RPMI7951 (cell line): ENCODE measurements at regions not wholly inside any gene's neighbourhood (a gene's known extent, or its start where the extent isn't known, plus 50 kb on each side); places are given as distances from the start of the nearest gene placed in this dataset.

Experiments
- DNase-seq: peaks from one replicate; pipeline ENCODE4 v3.0.0-alpha.2; 2012; ENCODE audit warnings: low read depth

DNA sequence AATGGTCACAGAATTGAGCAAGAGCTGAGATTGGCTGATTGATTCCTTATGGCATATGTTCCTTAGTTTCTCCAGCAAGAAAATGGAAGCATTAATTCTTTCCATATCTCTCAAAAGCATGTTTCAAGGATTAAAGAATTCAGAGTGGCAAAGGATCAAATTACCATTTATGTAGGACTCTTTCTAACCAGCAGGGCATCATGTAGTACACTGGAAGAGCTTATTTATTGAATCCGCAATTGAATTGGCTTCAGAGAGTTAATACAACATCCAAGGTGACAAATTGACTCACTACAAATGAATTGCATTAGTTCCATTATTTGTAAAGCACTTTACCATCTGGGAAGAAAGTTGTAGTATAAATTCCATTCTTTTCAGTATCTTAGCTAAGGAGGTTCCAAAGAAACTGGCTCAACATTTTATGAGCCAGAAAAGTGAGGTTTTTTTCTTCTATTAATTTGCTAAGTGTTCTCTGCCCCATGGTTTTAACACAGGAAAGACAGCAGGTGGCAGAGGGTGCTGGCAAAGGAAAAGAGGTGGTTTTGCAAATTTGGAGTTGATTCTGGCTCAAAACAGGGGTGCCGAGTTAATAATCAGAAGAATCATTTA, 409.9 kb downstream of the MTX2 start:
- DNase-seq: no peak

- no peak for DNase-seq
Observed at GRCh38 chr2:176680916-176681516, 411.8 kb downstream of the MTX2 start.

DNA sequence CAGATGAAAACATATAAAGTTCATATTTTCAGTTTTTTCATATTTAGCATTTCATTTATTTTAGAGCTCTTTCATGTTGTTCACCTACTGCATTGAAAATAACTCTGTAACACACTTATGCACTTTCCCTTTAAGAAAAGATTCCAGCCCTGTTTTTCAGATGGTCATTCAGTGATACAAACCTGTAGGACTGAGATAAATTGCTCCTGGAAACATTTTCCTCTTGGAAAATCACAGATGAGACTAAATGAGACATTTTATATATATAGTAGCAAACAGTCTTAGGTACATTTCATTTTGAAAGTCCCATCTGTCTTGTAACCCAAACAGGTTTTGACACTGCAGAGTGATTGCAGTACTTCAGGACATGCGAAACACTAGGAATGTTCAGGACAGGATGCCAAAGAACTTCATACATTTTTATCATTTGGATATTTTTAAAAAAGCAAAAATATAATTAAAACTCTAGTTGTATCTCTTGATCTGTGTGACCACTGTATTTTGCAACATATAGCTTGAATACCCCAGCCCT, 412.4 kb downstream of the MTX2 start:
- DNase-seq: no peak

DNA sequence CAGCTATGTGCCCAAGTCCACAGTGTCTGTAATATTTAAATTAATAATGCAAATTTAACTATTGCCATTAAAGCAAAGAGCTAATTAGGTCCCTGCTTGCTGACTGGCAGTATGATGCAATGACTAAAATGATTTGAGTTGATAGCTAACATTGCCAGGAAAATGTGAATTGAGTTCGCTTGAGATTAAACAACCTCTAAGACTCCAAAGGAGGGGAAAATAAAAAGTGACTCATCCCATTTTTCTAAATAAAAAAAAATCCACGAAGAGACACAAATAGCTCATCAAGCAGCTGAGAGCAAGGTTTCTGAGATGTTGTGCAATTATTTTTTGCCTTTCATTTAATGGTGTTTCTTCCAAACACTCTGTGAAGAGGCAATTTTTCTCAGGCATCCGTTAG, 413.0 kb downstream of the MTX2 start:
- peak; percentile 11 for DNase-seq

DNA sequence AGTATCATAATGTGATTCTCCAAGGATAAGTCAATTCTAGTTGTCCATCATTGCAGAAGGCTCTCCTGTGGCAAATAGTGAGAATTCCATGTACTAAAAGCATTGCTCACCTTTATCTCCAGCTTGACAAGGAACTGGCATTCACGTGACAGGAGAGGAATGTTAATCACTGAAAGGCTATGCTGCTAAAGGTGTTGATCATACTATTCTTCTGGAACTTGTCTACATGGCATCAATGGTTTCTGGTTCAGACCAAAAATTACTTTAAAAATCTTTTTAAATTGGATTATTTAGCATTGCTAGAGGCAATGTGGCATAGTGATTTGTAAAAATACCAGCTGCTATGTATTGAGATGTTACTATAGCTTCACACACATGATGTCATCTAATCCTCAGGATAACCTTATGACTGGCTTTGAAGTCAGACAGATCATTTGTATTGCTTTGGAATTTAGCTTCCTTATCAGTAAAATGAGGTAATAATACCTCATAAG, 414.4 kb downstream of the MTX2 start:
- no peak for DNase-seq

GRCh38 chr2:176685908-176686307, 416.7 kb downstream of the MTX2 start:
- no peak for DNase-seq

GRCh38 chr2:176686328-176686727, 417.1 kb downstream of the MTX2 start:
- no peak for DNase-seq

GRCh38 chr2:176687342-176687741, 418.1 kb downstream of the MTX2 start:
- no peak for DNase-seq

- no peak for DNase-seq
Observed at GRCh38 chr2:176687944-176688343, 418.7 kb downstream of the MTX2 start.

GRCh38 chr2:176689711-176690110, 420.5 kb downstream of the MTX2 start:
- DNase-seq: no peak

DNA sequence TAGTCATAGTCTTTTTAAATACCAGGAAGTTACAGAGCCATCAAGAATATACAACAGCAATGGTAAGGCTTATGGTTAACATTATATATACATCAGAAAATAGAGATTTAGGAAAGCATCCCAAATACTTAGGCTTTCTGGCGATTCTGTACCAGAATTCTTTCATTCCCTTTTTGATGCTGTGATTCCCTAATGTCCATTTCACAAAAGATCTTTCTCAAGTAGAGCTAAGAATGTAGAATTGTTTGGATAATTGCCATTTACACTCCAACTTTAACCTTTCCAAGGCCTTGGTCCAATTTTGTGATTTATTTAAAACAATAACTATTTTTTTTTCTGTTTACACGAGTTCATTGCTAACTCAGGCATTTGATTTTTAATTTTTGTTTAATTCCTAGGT, 422.2 kb downstream of the MTX2 start:
- DNase-seq: no peak

- no peak for DNase-seq
Observed at GRCh38 chr2:176692533-176692932, 423.3 kb downstream of the MTX2 start.

- DNase-seq: no peak
Observed at GRCh38 chr2:176699098-176699497, 429.9 kb downstream of the MTX2 start.

DNA sequence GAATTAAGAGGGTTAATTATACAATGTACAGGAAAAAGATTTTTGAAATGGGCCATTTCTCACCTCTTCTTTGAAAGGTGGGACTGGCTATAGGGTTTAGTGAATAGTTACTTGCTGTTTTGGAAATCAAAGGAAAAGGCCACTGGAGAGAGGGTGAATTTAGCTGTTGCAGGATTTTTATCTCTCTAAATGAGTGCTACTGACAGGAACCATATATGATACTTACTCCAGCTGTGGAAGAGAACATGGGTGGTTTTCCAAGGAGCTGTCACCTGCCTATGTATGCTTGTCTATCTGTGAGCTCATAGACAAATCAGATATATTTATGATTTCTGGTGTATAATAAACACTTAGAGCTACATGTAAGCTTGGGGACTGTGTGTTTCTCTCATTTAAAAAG, 430.4 kb downstream of the MTX2 start:
- no peak for DNase-seq

DNA sequence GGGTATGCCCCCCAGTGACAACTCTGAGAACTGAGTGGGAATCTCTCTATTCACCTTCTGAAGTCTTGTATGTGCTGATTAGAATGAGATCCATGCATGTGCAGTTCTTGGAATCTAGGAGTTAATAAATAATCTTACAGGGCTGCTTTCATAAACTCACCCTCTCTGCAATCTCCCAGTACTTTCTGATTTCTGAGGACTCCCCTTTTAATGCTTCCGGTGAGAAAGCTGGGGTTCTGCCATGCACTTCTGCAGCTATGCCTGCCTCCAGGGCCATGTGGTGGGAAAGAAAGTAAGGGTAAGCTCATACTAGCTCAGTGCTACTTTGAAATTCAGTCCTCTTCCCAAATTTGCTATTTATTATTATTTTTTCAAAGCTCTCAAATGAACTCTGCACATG, 432.9 kb downstream of the MTX2 start:
- no peak for DNase-seq

DNA sequence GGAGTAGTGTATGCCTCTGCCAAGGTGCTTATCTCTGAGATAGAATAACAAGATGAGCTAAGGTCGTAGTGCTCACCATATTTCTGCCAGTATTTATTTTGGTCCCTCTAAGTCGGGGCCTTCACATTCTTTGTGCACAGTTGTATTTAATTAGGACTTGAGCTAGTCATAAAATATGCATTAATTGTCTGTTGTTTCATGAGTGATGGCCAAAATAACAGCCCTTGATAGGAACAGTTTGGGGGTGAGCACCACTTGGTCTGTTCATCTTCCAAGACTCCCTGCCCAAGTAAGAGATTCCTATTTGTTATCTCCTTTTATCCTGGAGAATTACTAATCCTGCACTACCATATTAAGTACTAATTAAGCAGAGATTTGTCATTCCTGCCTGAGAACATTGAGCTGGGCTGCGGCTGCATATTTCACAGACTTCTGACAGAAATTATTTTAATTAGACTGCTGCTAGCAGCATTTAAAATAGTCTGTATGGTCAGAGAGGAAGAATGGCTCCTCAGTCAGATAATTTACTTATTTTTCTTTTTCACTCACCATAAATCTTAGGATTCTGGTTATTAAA, 435.1 kb downstream of the MTX2 start:
- DNase-seq: no peak

GRCh38 chr2:176709149-176709951, 440.1 kb downstream of the MTX2 start:
- DNase-seq: no peak

GRCh38 chr2:176709991-176710390, 440.7 kb downstream of the MTX2 start:
- DNase-seq: no peak

GRCh38 chr2:176710657-176711186, 441.5 kb downstream of the MTX2 start:
- DNase-seq: no peak

- DNase-seq: no peak
Observed at GRCh38 chr2:176725873-176726645, 456.8 kb downstream of the MTX2 start.

- DNase-seq: no peak
Observed at GRCh38 chr2:176727696-176728095, 458.5 kb downstream of the MTX2 start.
